ENCODE measurements at regions not wholly inside any gene's neighbourhood (a gene's known extent, or its start where the extent isn't known, plus 50 kb on each side); places are given as distances from the start of the nearest gene placed in this dataset.

- no peak for TF ChIP-seq SIN3A (conservative IDR thresholded peaks at IDR 0.05 in 1 of 2, IDR thresholded peaks at IDR 0.05 in 1 of 2; ENCODE audit: low read depth in 1 of 2, low read length in 2 of 2)
- no peak for TF ChIP-seq SAP30 (IDR thresholded peaks at IDR 0.05; ENCODE audit: insufficient read depth, insufficient replicate concordance, low read length)
- TF ChIP-seq JUN (IDR thresholded peaks at IDR 0.05; ENCODE audit: low read depth, low read length): no peak
- no peak for TF ChIP-seq POLR2A (IDR thresholded peaks at IDR 0.05; ENCODE audit: control extremely low read depth in 1 of 2, low read depth in 2 of 2, low read length in 2 of 2)
- TF ChIP-seq CTCF (IDR thresholded peaks at IDR 0.05; ENCODE audit: control extremely low read depth in 1 of 3, insufficient read depth in 1 of 3, low read depth in 1 of 3, low read length in 3 of 3): no peak
- no peak for TF ChIP-seq TBP (IDR thresholded peaks at IDR 0.05; ENCODE audit: low read depth, low read length)
- TF ChIP-seq CHD2 (IDR thresholded peaks at IDR 0.05; ENCODE audit: low read length): no peak
- TF ChIP-seq RBBP5 (IDR thresholded peaks at IDR 0.05; ENCODE audit: borderline replicate concordance, low read depth, low read length): no peak
Observed at GRCh38 chr16:82293671-82294070, 123.6 kb upstream of the MPHOSPH6 start (continued).

All from H1 (cell line).